ENCODE measurements at regions not wholly inside any gene's neighbourhood (a gene's known extent, or its start where the extent isn't known, plus 50 kb on each side); places are given as distances from the start of the nearest gene placed in this dataset. TPM values are rescaled to one million over a fixed set of nuclear protein-coding genes. Genes with fewer than 3 reads are reported as not detected.

Small RNAs in the stretch of these regions (small RNA-seq; reads per million reads assigned to genes)
- not detected for gene RNU6-1271P

Data from Karpas-422 (cell line).